NT2/D1 (cell line): ENCODE measurements at regions not wholly inside any gene's neighbourhood (a gene's known extent, or its start where the extent isn't known, plus 50 kb on each side); places are given as distances from the start of the nearest gene placed in this dataset.

Experiments used
- YY1 ChIP-seq: IDR thresholded peaks from 2 replicates; pipeline ENCODE4 v1.6.1; 2011; ENCODE audit not compliant: insufficient read length, insufficient read depth
- ZNF274 ChIP-seq: IDR thresholded peaks from 2 replicates; pipeline ENCODE4 v1.6.1; 2011; ENCODE audit warnings: mild to moderate bottlenecking, low read depth, low read length

GRCh38 chr3:79906106-79906505 lies 138.3 kb upstream of the ROBO1 start:
- no peak for TF ChIP-seq ZNF274
- TF ChIP-seq YY1, result no peak
